ENCODE measurements at regions not wholly inside any gene's neighbourhood (a gene's known extent, or its start where the extent isn't known, plus 50 kb on each side); places are given as distances from the start of the nearest gene placed in this dataset.
"Not testable (repeated sequence)": the region's sequence is repeated elsewhere in the genome, so short reads cannot be mapped to it uniquely, and the experiment has no call there.

DNA sequence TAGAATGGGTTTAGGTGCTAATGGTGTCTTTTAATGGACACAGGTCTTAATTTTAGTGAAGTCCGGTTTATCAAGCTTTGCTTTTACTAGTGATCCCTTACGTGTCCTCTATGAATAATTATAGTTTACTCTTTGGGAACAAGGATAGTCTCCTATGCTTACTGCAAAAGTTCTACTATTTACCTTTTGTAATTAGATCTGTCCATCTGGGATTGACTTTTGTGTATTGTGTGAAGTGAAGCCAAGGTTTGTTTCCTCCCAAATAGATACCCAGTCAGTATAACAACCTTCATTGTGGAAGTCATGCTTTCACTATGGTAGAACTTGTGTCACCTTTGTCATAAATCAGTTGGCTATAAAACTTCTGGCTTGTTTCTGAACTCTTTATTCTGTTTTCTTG lies 740.9 kb upstream of the CRIM1 start:
- no peak overlapping the region for H3K27ac Mint-ChIP-seq
- intact Hi-C loops (cut with micrococcal nuclease): no loop called here
- peaks cover 2% of the 10 kb centered on the region for H3K9me3 Mint-ChIP-seq
- H3K4me3 Mint-ChIP-seq: no peak overlapping the region
- no peaks in the 10 kb centered on the region for H3K4me1 Mint-ChIP-seq (ENCODE audit: low read depth)
- H3K27me3 Mint-ChIP-seq: no peaks in the 10 kb centered on the region
- no peaks in the 10 kb centered on the region for H3K36me3 Mint-ChIP-seq (ENCODE audit: low read depth)

DNA sequence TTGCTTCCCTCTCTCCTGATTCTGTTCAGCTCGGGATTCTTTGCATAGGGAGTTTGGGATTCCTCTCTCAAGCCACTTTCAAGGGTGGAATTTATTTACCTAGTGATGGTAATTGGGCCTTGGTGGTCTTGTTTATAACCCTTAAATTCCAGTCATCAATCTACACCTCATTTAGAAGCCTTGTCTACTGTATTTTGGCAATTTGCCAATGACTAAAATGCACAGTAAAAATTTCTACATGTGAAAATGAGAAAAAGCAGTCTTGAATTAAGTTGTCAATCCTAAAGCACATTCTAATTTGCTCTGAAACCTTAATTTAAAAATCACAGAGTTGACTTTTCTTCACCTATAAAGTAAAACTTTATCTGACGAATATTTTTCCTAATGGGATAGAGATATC lies 749.2 kb upstream of the CRIM1 start:
- Mint-ChIP-seq H3K27ac (no peak overlapping the region), H3K27me3 (no peaks in the 10 kb centered on the region), H3K4me3 (no peak overlapping the region), H3K9me3 (peaks cover 14% of the 10 kb centered on the region), H3K36me3 (ENCODE audit: low read depth) (no peaks in the 10 kb centered on the region), H3K4me1 (ENCODE audit: low read depth) (no peaks in the 10 kb centered on the region)
- intact Hi-C loops (cut with micrococcal nuclease): no loop called here

DNA sequence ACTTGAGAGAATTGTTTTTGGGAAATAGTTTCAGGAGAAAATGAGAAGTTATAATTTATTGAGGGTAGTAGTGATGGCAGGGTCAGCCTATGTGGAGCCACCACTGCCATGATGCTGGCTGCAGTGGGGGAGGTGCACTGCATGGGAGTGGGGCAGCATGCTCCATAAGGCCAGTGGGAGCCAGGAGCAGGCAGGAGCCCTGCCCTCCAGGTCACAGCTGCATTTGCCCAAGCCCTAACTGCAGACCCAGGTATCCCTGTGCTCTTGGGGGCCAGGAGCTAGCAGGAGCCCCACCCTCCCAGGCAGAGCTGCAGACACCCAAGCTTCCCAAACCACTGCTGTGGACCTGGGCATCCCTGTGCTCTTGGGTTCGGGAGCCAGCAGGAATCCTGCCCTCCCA lies 757.3 kb upstream of the CRIM1 start:
- Mint-ChIP-seq H3K27ac (no peak overlapping the region), H3K4me1 (ENCODE audit: low read depth) (no peaks in the 10 kb centered on the region), H3K4me3 (no peak overlapping the region), H3K9me3 (peaks cover 47% of the 10 kb centered on the region), H3K36me3 (ENCODE audit: low read depth) (no peaks in the 10 kb centered on the region), H3K27me3 (no peaks in the 10 kb centered on the region)
- intact Hi-C loops (cut with micrococcal nuclease): no loop called here

DNA sequence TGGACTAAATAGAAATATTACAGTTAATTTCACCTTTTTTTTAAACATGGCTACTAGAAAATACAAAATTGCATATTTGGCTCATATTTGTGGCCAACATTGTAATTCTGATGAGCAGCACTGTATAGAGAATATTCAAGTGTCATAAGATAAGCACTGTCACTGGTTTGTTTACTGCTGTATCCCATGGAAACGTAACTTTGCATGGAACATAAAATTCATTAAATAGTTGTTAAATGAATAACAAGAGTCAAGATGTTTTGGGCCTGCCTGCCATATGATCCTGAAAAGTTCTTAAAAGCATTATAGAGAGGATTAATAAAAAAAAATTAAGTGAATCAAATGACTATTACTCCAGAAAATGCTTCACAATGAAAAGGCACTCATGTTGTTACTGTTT lies 763.7 kb upstream of the CRIM1 start:
- Mint-ChIP-seq H3K27me3 (no peaks in the 10 kb centered on the region), H3K36me3 (ENCODE audit: low read depth) (no peaks in the 10 kb centered on the region), H3K27ac (no peak overlapping the region), H3K9me3 (peaks cover 35% of the 10 kb centered on the region), H3K4me1 (ENCODE audit: low read depth) (no peaks in the 10 kb centered on the region), H3K4me3 (no peak overlapping the region)
- intact Hi-C loops (cut with micrococcal nuclease): no loop called here

DNA sequence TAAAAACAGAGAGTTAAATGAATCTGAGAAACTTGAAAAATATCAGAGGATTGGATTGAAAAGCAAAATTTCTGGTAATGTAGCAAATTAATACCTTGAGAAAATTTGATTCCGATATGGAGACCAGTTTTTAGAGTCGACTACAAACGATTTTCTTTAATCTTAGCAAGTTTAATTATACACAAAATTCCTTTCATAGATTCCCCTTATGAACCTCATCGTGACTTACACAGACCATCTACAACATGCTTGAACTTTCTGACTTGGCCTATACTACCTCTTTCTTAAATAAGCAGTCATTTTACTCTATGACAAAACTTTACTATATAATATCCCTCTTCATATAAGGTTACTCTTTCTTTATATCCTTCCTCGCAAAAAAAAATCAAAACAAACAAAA lies 769.6 kb upstream of the CRIM1 start:
- no peaks in the 10 kb centered on the region for H3K4me1 Mint-ChIP-seq (ENCODE audit: low read depth)
- H3K27ac Mint-ChIP-seq: no peak overlapping the region
- H3K9me3 Mint-ChIP-seq: peaks cover 72% of the 10 kb centered on the region
- no peaks in the 10 kb centered on the region for H3K36me3 Mint-ChIP-seq (ENCODE audit: low read depth)
- no peaks in the 10 kb centered on the region for H3K27me3 Mint-ChIP-seq
- no peak overlapping the region for H3K4me3 Mint-ChIP-seq
- intact Hi-C loops (cut with micrococcal nuclease): no loop called here

DNA sequence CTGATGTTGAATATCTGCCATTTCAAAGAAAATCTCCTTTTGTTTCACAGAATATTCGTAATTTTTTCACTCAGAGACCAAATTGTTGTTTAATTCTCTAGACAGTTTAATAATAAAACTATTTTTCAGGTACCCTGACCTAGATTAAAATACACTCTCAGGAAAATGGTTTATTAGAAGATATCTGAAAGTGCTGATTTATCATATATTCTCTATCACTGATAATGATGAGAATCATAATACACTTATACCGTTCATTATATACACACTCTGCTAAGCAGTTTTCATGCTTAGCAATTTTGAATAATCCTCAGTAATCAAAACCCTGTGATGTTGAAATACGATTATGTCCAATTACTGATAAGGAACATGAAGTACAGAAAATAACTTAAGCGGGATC lies 772.9 kb upstream of the CRIM1 start:
- intact Hi-C loops (cut with micrococcal nuclease): no loop called here
- H3K27ac Mint-ChIP-seq: no peak overlapping the region
- H3K36me3 Mint-ChIP-seq (ENCODE audit: low read depth): no peaks in the 10 kb centered on the region
- no peaks in the 10 kb centered on the region for H3K4me1 Mint-ChIP-seq (ENCODE audit: low read depth)
- H3K4me3 Mint-ChIP-seq: no peak overlapping the region
- peaks cover 81% of the 10 kb centered on the region for H3K9me3 Mint-ChIP-seq
- no peaks in the 10 kb centered on the region for H3K27me3 Mint-ChIP-seq

DNA sequence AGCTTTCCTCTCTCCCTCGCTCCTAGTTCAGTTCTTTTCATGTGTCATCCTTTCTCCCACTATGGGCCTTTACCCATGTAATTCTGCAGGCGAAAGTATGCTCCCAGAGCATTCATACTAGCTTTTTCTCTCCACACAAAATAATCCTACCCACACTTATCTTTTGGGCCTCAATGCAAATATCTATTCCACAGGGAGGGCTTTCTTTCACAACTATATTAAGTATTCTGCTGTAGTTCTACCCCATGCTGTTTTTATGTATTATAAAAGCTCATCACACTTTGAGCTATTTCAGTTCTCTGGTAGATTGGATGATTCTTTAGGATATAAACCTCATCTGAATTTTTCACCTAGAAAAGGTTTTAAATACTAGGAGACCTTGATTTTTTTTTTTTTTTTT lies 774.6 kb upstream of the CRIM1 start:
- no peaks in the 10 kb centered on the region for H3K36me3 Mint-ChIP-seq (ENCODE audit: low read depth)

DNA sequence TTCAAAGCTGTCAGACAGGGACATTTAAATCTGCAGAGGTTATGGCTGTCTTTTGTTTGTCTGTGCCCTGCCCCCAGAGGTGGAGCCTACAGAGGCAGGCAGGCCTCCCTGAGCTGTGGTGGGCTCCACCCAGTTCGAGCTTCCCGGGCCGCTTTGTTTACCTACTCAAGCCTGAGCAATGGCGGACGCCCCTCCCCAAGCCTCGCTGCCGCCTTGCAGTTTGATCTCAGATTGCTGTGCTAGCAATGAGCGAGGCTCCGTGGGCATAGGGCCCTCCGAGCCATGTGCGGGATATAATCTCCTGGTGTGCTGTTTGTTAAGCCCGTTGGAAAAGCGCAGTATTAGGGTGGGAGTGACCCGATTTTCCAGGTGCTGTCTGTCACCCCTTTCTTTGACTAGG lies 787.0 kb upstream of the CRIM1 start:
- H3K27me3 Mint-ChIP-seq; H3K4me1 Mint-ChIP-seq (ENCODE audit: low read depth); H3K36me3 Mint-ChIP-seq (ENCODE audit: low read depth); intact Hi-C loops (cut with micrococcal nuclease); H3K27ac Mint-ChIP-seq; H3K4me3 Mint-ChIP-seq: not testable (repeated sequence)
- H3K9me3 Mint-ChIP-seq: peaks cover 42% of the 10 kb centered on the region

More for the DNA sequence above, 774.6 kb upstream of the CRIM1 start:
- intact Hi-C loops (cut with micrococcal nuclease): no loop called here
- Mint-ChIP-seq H3K9me3 (peaks cover 64% of the 10 kb centered on the region), H3K4me1 (ENCODE audit: low read depth) (no peaks in the 10 kb centered on the region), H3K27me3 (no peaks in the 10 kb centered on the region), H3K27ac (no peak overlapping the region), H3K4me3 (no peak overlapping the region)

DNA sequence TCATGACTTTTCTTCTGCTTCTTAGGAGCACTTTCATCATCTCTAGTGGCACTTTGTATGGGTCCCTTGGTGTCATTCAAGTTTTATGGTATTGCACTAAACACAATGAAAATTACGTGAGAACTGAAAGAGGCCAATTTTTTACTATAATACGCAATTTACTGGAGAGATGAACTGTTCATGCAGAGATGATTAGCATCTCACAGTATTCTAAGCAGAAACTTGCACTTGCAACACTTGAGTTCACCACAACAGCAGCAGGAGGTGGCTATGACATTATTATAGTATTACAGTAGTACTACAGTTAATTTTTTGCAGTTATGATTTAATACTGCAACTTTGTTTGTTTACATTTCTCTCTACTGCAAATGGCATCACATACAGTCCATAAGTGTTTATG lies 793.1 kb upstream of the CRIM1 start:
- Mint-ChIP-seq H3K4me1 (ENCODE audit: low read depth) (no peaks in the 10 kb centered on the region), H3K27ac (no peak overlapping the region), H3K4me3 (no peak overlapping the region), H3K27me3 (no peaks in the 10 kb centered on the region), H3K36me3 (ENCODE audit: low read depth) (no peaks in the 10 kb centered on the region), H3K9me3 (peaks cover 39% of the 10 kb centered on the region)
- intact Hi-C loops (cut with micrococcal nuclease): no loop called here

DNA sequence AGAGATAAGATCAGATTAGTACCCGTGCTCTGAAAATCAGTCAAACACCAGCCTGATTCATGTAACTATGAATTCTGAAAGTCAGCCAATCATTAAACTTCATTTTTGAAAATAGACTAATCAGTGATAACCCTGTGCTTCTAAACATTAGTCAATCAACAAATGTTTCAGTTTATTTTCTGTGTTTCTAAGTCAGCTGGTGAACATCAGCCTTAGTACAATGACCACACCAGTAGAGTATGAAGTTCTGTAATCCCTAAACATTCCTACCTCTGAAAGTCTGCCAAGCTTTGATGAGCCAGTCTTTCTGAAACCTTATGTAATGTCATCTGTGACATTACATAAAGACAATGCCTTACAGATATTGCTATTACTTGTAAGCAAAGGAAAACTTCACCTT lies 807.4 kb upstream of the CRIM1 start:
- no peak overlapping the region for H3K27ac Mint-ChIP-seq
- intact Hi-C loops (cut with micrococcal nuclease): no loop called here
- no peaks in the 10 kb centered on the region for H3K27me3 Mint-ChIP-seq
- H3K9me3 Mint-ChIP-seq: peaks cover 23% of the 10 kb centered on the region
- H3K4me3 Mint-ChIP-seq: no peak overlapping the region
- no peaks in the 10 kb centered on the region for H3K36me3 Mint-ChIP-seq (ENCODE audit: low read depth)
- H3K4me1 Mint-ChIP-seq (ENCODE audit: low read depth): no peaks in the 10 kb centered on the region

DNA sequence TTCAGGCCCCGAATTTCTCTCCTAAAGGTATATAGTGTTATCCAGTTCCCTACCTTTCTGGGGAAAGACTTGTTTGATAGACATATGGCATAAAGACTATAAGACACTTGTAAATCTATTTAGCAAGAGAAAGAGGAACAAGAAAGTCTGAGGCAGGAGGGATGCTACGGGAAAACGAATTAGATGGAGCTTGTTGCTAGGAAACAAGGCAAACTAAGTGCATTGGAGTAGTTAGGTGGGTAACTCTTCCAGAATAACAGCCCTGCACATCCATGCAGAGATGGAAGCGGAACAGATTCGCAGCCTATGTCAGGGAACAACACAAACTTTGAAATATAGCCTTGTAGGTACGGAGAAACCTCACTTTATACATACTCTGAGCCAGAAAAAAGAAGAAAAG lies 810.3 kb upstream of the CRIM1 start:
- intact Hi-C loops (cut with micrococcal nuclease): no loop called here
- Mint-ChIP-seq H3K36me3 (ENCODE audit: low read depth) (no peaks in the 10 kb centered on the region), H3K27me3 (no peaks in the 10 kb centered on the region), H3K4me3 (no peak overlapping the region), H3K27ac (no peak overlapping the region), H3K4me1 (ENCODE audit: low read depth) (no peaks in the 10 kb centered on the region), H3K9me3 (peaks cover 19% of the 10 kb centered on the region)

DNA sequence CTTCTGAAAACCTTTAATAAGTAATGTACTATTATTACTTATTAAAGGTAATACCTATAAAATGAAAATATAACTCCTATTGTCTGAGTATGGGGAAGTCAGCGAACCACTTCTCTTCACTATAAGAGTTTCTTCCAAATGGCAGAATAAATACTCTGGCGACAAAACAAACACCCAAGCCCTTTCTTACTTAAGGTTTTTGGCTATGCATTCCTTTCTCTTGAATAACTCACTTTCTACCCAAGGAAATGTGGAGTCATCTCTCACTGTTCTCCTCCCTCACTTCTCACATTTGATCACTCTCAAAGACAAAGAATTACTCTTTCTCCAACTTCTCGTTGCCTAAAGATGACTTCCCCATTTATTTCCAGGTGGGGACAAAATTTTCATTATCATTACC lies 816.8 kb upstream of the CRIM1 start:
- no peak overlapping the region for H3K4me3 Mint-ChIP-seq
- no peaks in the 10 kb centered on the region for H3K27me3 Mint-ChIP-seq
- H3K9me3 Mint-ChIP-seq: no peaks in the 10 kb centered on the region
- no peaks in the 10 kb centered on the region for H3K4me1 Mint-ChIP-seq (ENCODE audit: low read depth)
- intact Hi-C loops (cut with micrococcal nuclease): no loop called here
- H3K27ac Mint-ChIP-seq: no peak overlapping the region
- no peaks in the 10 kb centered on the region for H3K36me3 Mint-ChIP-seq (ENCODE audit: low read depth)

DNA sequence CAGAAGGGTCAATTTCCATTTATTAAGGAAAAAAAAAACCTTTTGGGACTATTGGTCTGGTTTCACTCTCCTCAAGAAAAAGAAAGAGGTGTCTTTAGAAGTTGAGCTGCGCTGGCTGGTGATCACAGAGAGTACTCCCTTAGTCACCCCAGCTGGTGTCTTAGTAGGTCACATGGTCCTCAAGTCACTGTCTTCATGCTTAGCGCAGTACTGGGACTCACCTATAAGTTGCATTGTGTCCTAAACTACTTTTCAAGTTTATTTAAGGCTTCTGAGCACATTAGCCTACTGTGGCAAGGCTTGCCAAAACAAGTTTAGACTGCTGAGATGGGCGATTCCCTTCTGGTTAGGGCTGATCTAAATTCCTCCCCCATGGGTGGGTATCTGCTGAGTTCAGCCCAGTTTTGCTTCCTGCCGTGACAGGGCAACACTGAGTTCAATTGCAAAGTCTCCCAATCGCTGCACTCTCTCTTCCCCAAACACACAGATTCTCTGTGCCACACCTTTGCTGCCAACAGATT lies 824.9 kb upstream of the CRIM1 start:
- Mint-ChIP-seq H3K4me3 (no peak overlapping the region), H3K27ac (no peak overlapping the region), H3K36me3 (ENCODE audit: low read depth) (no peaks in the 10 kb centered on the region), H3K9me3 (peaks cover 57% of the 10 kb centered on the region), H3K4me1 (ENCODE audit: low read depth) (no peaks in the 10 kb centered on the region), H3K27me3 (no peaks in the 10 kb centered on the region)
- intact Hi-C loops (cut with micrococcal nuclease): no loop called here

DNA sequence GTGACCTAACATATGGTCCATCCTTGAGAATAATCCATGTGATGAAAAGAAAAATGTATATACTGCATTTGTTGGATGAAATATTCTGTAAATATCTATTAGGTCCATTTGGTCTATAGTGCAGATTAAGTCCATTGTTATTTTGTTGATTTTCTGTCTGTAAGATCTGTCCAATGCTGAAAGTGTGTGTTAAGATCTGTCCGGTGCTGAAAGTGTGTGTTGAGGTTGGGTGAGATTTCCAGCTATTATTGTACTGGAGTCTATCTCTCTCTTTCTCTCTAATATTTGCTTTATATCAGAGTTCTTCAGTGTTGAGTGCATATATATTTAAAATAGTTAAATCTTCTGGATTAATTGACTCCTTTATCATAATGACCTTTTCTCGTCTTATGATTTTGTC lies 828.8 kb upstream of the CRIM1 start:
- H3K27me3 Mint-ChIP-seq: no peaks in the 10 kb centered on the region
- H3K4me3 Mint-ChIP-seq: no peak overlapping the region
- intact Hi-C loops (cut with micrococcal nuclease): no loop called here
- H3K4me1 Mint-ChIP-seq (ENCODE audit: low read depth): no peaks in the 10 kb centered on the region
- no peaks in the 10 kb centered on the region for H3K36me3 Mint-ChIP-seq (ENCODE audit: low read depth)
- H3K9me3 Mint-ChIP-seq: peaks cover 71% of the 10 kb centered on the region
- no peak overlapping the region for H3K27ac Mint-ChIP-seq

DNA sequence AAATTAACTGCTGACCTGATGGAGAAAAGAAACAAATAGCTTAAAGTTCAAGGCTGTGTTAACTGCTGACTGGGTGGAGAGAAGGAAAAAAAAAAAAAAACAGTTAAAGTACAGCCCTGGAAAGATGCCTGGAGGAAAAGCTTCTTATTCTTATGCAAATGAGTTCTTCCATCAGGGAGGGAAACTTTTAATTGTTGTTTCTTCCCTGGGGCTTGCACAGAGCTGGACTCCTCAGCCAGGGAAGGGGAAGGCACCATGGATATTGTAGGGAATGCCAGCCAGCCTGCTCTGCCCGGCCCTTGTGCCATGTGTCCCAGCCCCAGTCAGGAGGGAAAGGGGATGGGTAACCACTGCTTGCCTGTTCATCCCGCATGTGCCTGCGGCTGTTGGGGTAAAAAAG lies 833.1 kb upstream of the CRIM1 start:
- Mint-ChIP-seq H3K4me3 (no peak overlapping the region), H3K36me3 (ENCODE audit: low read depth) (no peaks in the 10 kb centered on the region), H3K27me3 (no peaks in the 10 kb centered on the region), H3K27ac (no peak overlapping the region), H3K9me3 (peaks cover 51% of the 10 kb centered on the region), H3K4me1 (ENCODE audit: low read depth) (no peaks in the 10 kb centered on the region)
- intact Hi-C loops (cut with micrococcal nuclease): no loop called here

All from dendritic cell treated with granulocyte-macrophage colony-stimulating factor and Interleukin-4, amounts not matched to agents 40 ng/mL and 50 ng/mL, for 4 days (primary cell).